ENCODE measurements at regions not wholly inside any gene's neighbourhood (a gene's known extent, or its start where the extent isn't known, plus 50 kb on each side); places are given as distances from the start of the nearest gene placed in this dataset.

- DNase-seq, result no peak
These were observed 360.5 kb downstream of the EPHA4 start for GRCh38 chr2:221211653-221212052.

GRCh38 chr2:221212105-221212504, 360.0 kb downstream of the EPHA4 start:
- DNase-seq, result no peak

GRCh38 chr2:221215487-221215886, 356.6 kb downstream of the EPHA4 start:
- DNase-seq, result no peak

GRCh38 chr2:221216636-221217035, 355.5 kb downstream of the EPHA4 start:
- no peak for DNase-seq

- no peak for DNase-seq
These were observed 346.4 kb downstream of the EPHA4 start for GRCh38 chr2:221225752-221226151.

GRCh38 chr2:221228214-221228769, 343.8 kb downstream of the EPHA4 start:
- no peak for DNase-seq

- no peak for DNase-seq
These were observed 343.0 kb downstream of the EPHA4 start for GRCh38 chr2:221229099-221229498.

GRCh38 chr2:221231511-221231910, 340.6 kb downstream of the EPHA4 start:
- no peak for DNase-seq

- peak; percentile 47 for DNase-seq
These were observed 336.2 kb downstream of the EPHA4 start for GRCh38 chr2:221235941-221236340.

- no peak for DNase-seq
These were observed 331.0 kb downstream of the EPHA4 start for GRCh38 chr2:221241072-221241471.

GRCh38 chr2:221243771-221244170, 328.3 kb downstream of the EPHA4 start:
- DNase-seq, result no peak

GRCh38 chr2:221245045-221245444, 327.1 kb downstream of the EPHA4 start:
- DNase-seq, result no peak

GRCh38 chr2:221245772-221246171, 326.3 kb downstream of the EPHA4 start:
- DNase-seq, result no peak

GRCh38 chr2:221254299-221254698, 317.8 kb downstream of the EPHA4 start:
- DNase-seq, result no peak

GRCh38 chr2:221255862-221256261, 316.2 kb downstream of the EPHA4 start:
- no peak for DNase-seq

- DNase-seq, result no peak
These were observed 313.6 kb downstream of the EPHA4 start for GRCh38 chr2:221258464-221258863.

- no peak for DNase-seq
These were observed 309.5 kb downstream of the EPHA4 start for GRCh38 chr2:221262651-221263050.

GRCh38 chr2:221263573-221263972, 308.5 kb downstream of the EPHA4 start:
- no peak for DNase-seq

- DNase-seq, result no peak
These were observed 307.8 kb downstream of the EPHA4 start for GRCh38 chr2:221264318-221264717.

- no peak for DNase-seq
These were observed 304.2 kb downstream of the EPHA4 start for GRCh38 chr2:221267773-221268425.

GRCh38 chr2:221268631-221269030, 303.5 kb downstream of the EPHA4 start:
- DNase-seq, result no peak

- no peak for DNase-seq
These were observed 301.3 kb downstream of the EPHA4 start for GRCh38 chr2:221270806-221271205.

- no peak for DNase-seq
These were observed 299.4 kb downstream of the EPHA4 start for GRCh38 chr2:221272729-221273128.

GRCh38 chr2:221276033-221276432, 296.1 kb downstream of the EPHA4 start:
- DNase-seq, result no peak

Data from renal pelvis (tissue), 1 donor.